Erythroblast (primary cell): ENCODE measurements at regions not wholly inside any gene's neighbourhood (a gene's known extent, or its start where the extent isn't known, plus 50 kb on each side); places are given as distances from the start of the nearest gene placed in this dataset.

ENCODE experiments used
- GATA1 ChIP-seq: IDR thresholded peaks from 2 replicates; pipeline ENCODE4 v1.6.1; 2011; ENCODE audit warnings: low read depth, mild to moderate bottlenecking, control low read depth, low read length, moderate library complexity
- POLR2A ChIP-seq: IDR thresholded peaks from 2 replicates; pipeline ENCODE4 v1.6.1; 2011; ENCODE audit warnings: mild to moderate bottlenecking, low read length

DNA sequence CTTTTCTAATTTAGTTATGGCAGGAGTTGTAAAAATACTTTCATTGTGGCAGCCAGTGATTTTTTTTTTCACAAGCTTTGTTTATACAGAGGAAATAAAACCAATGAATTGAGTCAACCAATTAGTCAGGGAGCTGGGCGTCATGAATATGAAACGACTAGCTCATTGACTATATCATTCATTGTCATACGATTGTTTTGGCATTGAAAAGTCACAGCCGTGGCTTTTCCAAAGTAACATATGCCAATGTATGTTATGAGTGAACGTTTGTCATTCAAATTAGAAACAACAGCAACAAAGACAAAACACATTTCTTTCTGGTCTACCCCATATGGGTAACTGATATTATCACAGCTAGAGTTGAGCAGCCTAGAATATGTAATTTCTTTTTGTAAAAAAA lies 810.6 kb downstream of the EPHA7 start:
- TF ChIP-seq POLR2A (no peak), GATA1 (no peak)
